OCI-LY7 (cell line): ENCODE measurements at regions not wholly inside any gene's neighbourhood (a gene's known extent, or its start where the extent isn't known, plus 50 kb on each side); places are given as distances from the start of the nearest gene placed in this dataset.

Experiments
- CTCF ChIP-seq: fragments of 200-600 bp; sonication (generic); conservative IDR thresholded peaks from 2 replicates; pipeline ENCODE4 v1.5.1; 2014; ENCODE audit warnings: mild to moderate bottlenecking, antibody characterized with exemption, low read length, moderate library complexity, mixed read lengths
- EZH2phosphoT487 ChIP-seq: fragments of 200-600 bp; sonication (generic); IDR thresholded peaks from 2 replicates; pipeline ENCODE4 v1.6.1; 2018; ENCODE audit warnings: low read depth, borderline replicate concordance, mild to moderate bottlenecking, mixed run types, antibody characterized with exemption, low read length, moderate library complexity, mixed read lengths

- TF ChIP-seq CTCF (no peak), EZH2phosphoT487 (no peak)
Observed at GRCh38 chr4:151548708-151549107, 139.7 kb downstream of the FHIP1A start.
